H9 (cell line): ENCODE measurements at regions not wholly inside any gene's neighbourhood (a gene's known extent, or its start where the extent isn't known, plus 50 kb on each side); places are given as distances from the start of the nearest gene placed in this dataset.

ENCODE experiments used
- DNase-seq: peaks from one replicate; pipeline ENCODE4 v3.0.0-alpha.2; 2017
- H2AFZ ChIP-seq: one replicate; pipeline ENCODE4 v1.6.1; 2013; ENCODE audit warnings: mild to moderate bottlenecking, low read length, control low read depth, moderate library complexity
- H2AK5ac ChIP-seq: 2 replicates; pipeline ENCODE4 v1.6.1; 2013; ENCODE audit warnings: low read length, control low read depth, mixed read lengths; ENCODE audit not compliant: insufficient read length
- H2BK120ac ChIP-seq: one replicate; pipeline ENCODE4 v1.6.1; 2013; ENCODE audit warnings: low read depth, mild to moderate bottlenecking, low read length, control low read depth, inconsistent platforms; ENCODE audit not compliant: poor library complexity, severe bottlenecking
- H2BK12ac ChIP-seq: 2 replicates; pipeline ENCODE4 v1.6.1; 2013; ENCODE audit warnings: low read length, control low read depth, mixed read lengths, low read depth; ENCODE audit not compliant: insufficient read length
- H2BK15ac ChIP-seq: 2 replicates; pipeline ENCODE4 v1.6.1; 2013; ENCODE audit warnings: low read depth, low read length, control low read depth
- H2BK20ac ChIP-seq: one replicate; pipeline ENCODE4 v1.6.1; 2013; ENCODE audit warnings: low read depth, mild to moderate bottlenecking, low read length, control low read depth, inconsistent platforms; ENCODE audit not compliant: poor library complexity, severe bottlenecking
- H2BK5ac ChIP-seq: 2 replicates; pipeline ENCODE4 v1.6.1; 2013; ENCODE audit warnings: low read length, control low read depth, mixed read lengths; ENCODE audit not compliant: insufficient read length
- H3K14ac ChIP-seq: 2 replicates; pipeline ENCODE4 v1.6.1; 2013; ENCODE audit warnings: low read length, control low read depth; ENCODE audit not compliant: insufficient read depth
- H3K18ac ChIP-seq: 2 replicates; pipeline ENCODE4 v1.6.1; 2013; ENCODE audit warnings: low read depth, mild to moderate bottlenecking, mixed read lengths, low read length, control low read depth; ENCODE audit not compliant: insufficient read length
- H3K23ac ChIP-seq: 2 replicates; pipeline ENCODE4 v1.6.1; 2013; ENCODE audit warnings: low read length, control low read depth, mixed read lengths, low read depth; ENCODE audit not compliant: insufficient read length
- H3K23me2 ChIP-seq: 2 replicates; pipeline ENCODE4 v1.6.1; 2013; ENCODE audit warnings: low read depth, mild to moderate bottlenecking, mixed read lengths, low read length, control low read depth; ENCODE audit not compliant: insufficient read length, poor library complexity, severe bottlenecking
- H3K27ac ChIP-seq: 2 replicates; pipeline ENCODE4 v1.5.1; 2013; ENCODE audit warnings: low read length, control low read depth, mixed read lengths, low read depth; ENCODE audit not compliant: insufficient read length
- H3K27me3 ChIP-seq: 2 replicates; pipeline ENCODE4 v1.6.1; 2013; ENCODE audit warnings: low read length, control low read depth, inconsistent platforms; ENCODE audit not compliant: insufficient read depth
- H3K4ac ChIP-seq: 2 replicates; pipeline ENCODE4 v1.6.1; 2013; ENCODE audit warnings: low read depth, mild to moderate bottlenecking, control low read depth, inconsistent platforms, low read length, moderate library complexity
- H3K4me1 ChIP-seq: 2 replicates; pipeline ENCODE4 v1.6.1; 2013; ENCODE audit warnings: low read length, control low read depth, inconsistent platforms; ENCODE audit not compliant: insufficient read depth
- H3K4me2 ChIP-seq: 2 replicates; pipeline ENCODE4 v1.6.1; 2013; ENCODE audit warnings: low read length, control low read depth, mixed read lengths; ENCODE audit not compliant: insufficient read length, insufficient read depth
- H3K56ac ChIP-seq: 2 replicates; pipeline ENCODE4 v1.6.1; 2013; ENCODE audit warnings: low read depth, mild to moderate bottlenecking, mixed read lengths, low read length, control low read depth; ENCODE audit not compliant: insufficient read length
- H3K79me1 ChIP-seq: 2 replicates; pipeline ENCODE4 v1.6.1; 2013; ENCODE audit warnings: low read depth, mild to moderate bottlenecking, moderate library complexity, low read length, control low read depth, inconsistent platforms; ENCODE audit not compliant: insufficient read depth, poor library complexity, severe bottlenecking
- H3K79me2 ChIP-seq: 2 replicates; pipeline ENCODE4 v1.6.1; 2013; ENCODE audit warnings: low read length, control low read depth, inconsistent platforms; ENCODE audit not compliant: insufficient read depth
- H3K9ac ChIP-seq: 2 replicates; pipeline ENCODE4 v1.6.1; 2013; ENCODE audit warnings: low read length, control low read depth, mixed read lengths; ENCODE audit not compliant: insufficient read length; ENCODE audit errors: extremely low read depth
- H3K9me3 ChIP-seq: one replicate; pipeline ENCODE4 v1.6.1; 2013; ENCODE audit warnings: low read depth, low read length, inconsistent platforms; ENCODE audit not compliant: control insufficient read depth
- H3T11ph ChIP-seq: one replicate; pipeline ENCODE4 v1.6.1; 2013; ENCODE audit warnings: mild to moderate bottlenecking, low read length, control low read depth, inconsistent platforms
- H4K20me1 ChIP-seq: one replicate; pipeline ENCODE4 v1.6.1; 2013; ENCODE audit not compliant: control insufficient read depth, insufficient read length, insufficient read depth
- H4K5ac ChIP-seq: 2 replicates; pipeline ENCODE4 v1.6.1; 2013; ENCODE audit warnings: low read depth, mild to moderate bottlenecking, mixed read lengths, low read length, control low read depth; ENCODE audit not compliant: insufficient read length
- H4K8ac ChIP-seq: replicated peaks from 2 replicates; pipeline ENCODE4 v1.6.1; 2013; ENCODE audit warnings: low read length, control low read depth, mixed read lengths, low read depth; ENCODE audit not compliant: insufficient read length
- H4K91ac ChIP-seq: 2 replicates; pipeline ENCODE4 v1.6.1; 2013; ENCODE audit warnings: low read depth, mild to moderate bottlenecking, moderate library complexity, mixed read lengths, low read length, control low read depth; ENCODE audit not compliant: insufficient read length
- H3K27ac Mint-ChIP-seq, 3 experiments: 2 replicates in 2 of 3; 3 replicates in 1 of 3; pipeline ENCODE4 v1.8.0; 2020 to 2021; ENCODE audit warnings: mixed read lengths in 3 of 3, mild to moderate bottlenecking in 1 of 3, moderate library complexity in 1 of 3
- H3K27me3 Mint-ChIP-seq: 2 replicates; pipeline ENCODE4 v1.8.0; 2021; ENCODE audit warnings: low read depth, mild to moderate bottlenecking, moderate library complexity, mixed read lengths
- H3K36me3 Mint-ChIP-seq, 3 experiments: 2 replicates in 2 of 3; 3 replicates in 1 of 3; pipeline ENCODE4 v1.8.0; 2020 to 2021; ENCODE audit warnings: low read depth in 3 of 3, mixed read lengths in 3 of 3; ENCODE audit not compliant: insufficient read depth in 1 of 3
- H3K4me1 Mint-ChIP-seq, 2 experiments: 2 replicates each; pipeline ENCODE4 v1.8.0; 2020; ENCODE audit warnings: mixed read lengths in 2 of 2
- H3K4me3 Mint-ChIP-seq, 2 experiments: 2 replicates in 1 of 2; 3 replicates in 1 of 2; pipeline ENCODE4 v1.8.0; 2020 to 2021; ENCODE audit warnings: mild to moderate bottlenecking in 2 of 2, mixed read lengths in 2 of 2, moderate library complexity in 1 of 2
- H3K9me3 Mint-ChIP-seq, 2 experiments: 2 replicates in 1 of 2; 3 replicates in 1 of 2; pipeline ENCODE4 v1.8.0; 2020; ENCODE audit warnings: mild to moderate bottlenecking in 2 of 2, mixed read lengths in 2 of 2, moderate library complexity in 1 of 2
- CTCF ChIP-seq: fragments of 200-600 bp; sonication (generic); conservative IDR thresholded peaks from 3 replicates; pipeline ENCODE4 v1.8.0; 2021; ENCODE audit warnings: antibody characterized with exemption, mild to moderate bottlenecking
- WGBS: extraction: QIAGEN DNeasy Blood & Tissue Kit; methylation state at CpG from one replicate; pipeline ENCODE4 v1.1.7; 2013; ENCODE audit warnings: missing lambda C conversion rate, low lambda C conversion rate, mixed read lengths; ENCODE audit not compliant: insufficient read length; ENCODE audit errors: extremely low coverage; 5-methylcytosine and 5-hydroxymethylcytosine counted together

DNA sequence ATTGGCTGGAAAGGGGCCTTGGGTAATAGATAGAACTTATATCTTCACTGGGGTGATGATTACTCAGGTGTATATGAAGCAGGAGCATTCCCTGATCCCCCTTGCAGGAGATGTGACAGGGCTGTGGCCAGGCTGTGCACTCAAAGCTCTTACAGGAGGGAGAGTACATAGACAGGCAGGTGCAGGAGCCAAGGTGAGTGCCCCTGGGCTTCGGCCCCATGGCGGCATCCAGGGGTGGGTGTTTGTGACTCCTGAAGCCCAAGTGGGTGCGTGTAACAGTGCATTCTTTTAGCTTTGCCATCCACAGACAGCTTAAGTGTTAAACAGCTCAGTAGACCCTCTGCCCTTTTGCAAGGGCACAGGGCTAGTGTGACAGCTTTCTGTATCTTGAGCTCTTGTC is 236.6 kb upstream of the GPR149 start:
- Histone ChIP-seq H3K4ac (no peak overlapping the region), H3K56ac (no peak overlapping the region), H3K23ac (no peak overlapping the region), H3T11ph (no peak overlapping the region), H3K27ac (no peak overlapping the region), H4K8ac (no peak overlapping the region), H2AK5ac (no peak overlapping the region), H3K4me2 (no peak overlapping the region), H3K79me2 (no peaks in the 10 kb centered on the region), H2BK12ac (no peak overlapping the region), H2BK15ac (no peak overlapping the region), H3K9ac (no peak overlapping the region), H3K27me3 (no peaks in the 10 kb centered on the region), H3K9me3 (no peaks in the 10 kb centered on the region), H3K18ac (no peak overlapping the region), H3K4me1 (no peaks in the 10 kb centered on the region; the same call in 1 of the 2 replicates), H2BK120ac (no peak overlapping the region), H2BK20ac (no peak overlapping the region), H4K20me1 (no peaks in the 10 kb centered on the region), H3K14ac (no peak overlapping the region), H4K5ac (no peak overlapping the region), H3K79me1 (no peaks in the 10 kb centered on the region), H2AFZ (no peak overlapping the region), H3K23me2 (no peaks in the 10 kb centered on the region), H2BK5ac (no peak overlapping the region), H4K91ac (no peak overlapping the region)
- no peak for TF ChIP-seq CTCF
- Mint-ChIP-seq H3K27ac (peak overlapping the region in 1 of 3 experiments; percentile 7; a peak in 1 of 7 replicates), H3K9me3 (no peaks in the 10 kb centered on the region), H3K4me1 (peaks cover 9 to 10% of the 10 kb centered on the region in 2 experiments), H3K27me3 (no peaks in the 10 kb centered on the region), H3K36me3 (no peaks in the 10 kb centered on the region), H3K4me3 (no peak overlapping the region)
- DNase-seq, result no peak
- no CpG with 5 or more reads among the region's 3 CpGs for WGBS
